NCI-H345 (cell line): ENCODE measurements at regions not wholly inside any gene's neighbourhood (a gene's known extent, or its start where the extent isn't known, plus 50 kb on each side); places are given as distances from the start of the nearest gene placed in this dataset.
"Not testable (repeated sequence)": the region's sequence is repeated elsewhere in the genome, so short reads cannot be mapped to it uniquely, and the experiment has no call there.

Experiments
- DNase-seq: peaks from one replicate; lab custom pipeline; 2025; lab: John Stamatoyannopoulos, UW

DNA sequence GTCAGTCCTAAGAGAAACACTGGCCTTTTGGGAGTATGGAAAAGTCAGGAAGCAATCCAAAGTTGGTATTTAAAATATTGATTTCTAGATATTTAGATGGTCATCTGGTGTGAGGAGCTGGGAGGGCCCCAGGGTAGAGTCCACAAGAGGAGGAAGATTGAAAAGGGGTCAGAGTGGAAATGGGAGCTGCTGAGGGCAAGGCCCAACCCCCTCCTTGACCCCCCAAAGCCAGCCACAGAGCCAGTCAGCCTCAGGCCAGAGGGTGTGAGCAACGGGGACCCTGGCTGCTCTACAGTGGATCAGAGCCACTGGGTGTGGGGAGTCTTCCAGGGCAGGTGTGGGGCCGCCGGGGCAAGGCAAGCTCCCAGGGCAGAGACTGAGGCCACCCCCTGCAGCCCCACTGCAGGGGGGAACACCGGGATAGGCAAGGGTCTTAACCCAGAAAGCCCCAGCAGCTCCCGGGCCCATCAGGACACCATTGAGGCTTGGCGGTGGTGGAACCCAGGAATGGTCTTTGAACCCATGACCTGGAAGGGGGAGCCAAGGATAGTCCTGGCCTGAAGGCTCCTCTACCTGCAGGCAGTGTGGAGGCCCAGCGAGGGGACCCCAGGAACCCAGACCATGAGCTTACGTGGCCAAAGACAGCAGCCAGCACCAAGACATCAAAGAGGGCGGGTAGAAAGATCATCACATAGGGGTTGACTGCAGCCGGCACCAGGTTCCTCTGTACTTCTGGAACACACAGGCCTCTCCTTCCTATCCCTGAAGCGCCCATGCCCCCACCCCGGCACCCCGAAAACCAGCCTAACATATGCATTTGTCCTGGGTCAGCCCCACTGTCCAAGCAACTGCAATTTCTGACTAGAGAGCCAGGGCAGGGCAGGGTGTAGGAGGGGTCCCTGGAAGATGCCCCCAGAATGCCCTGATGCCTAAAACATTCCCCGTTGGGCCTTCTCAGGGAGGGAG lies 51.3 kb upstream of the CSPG4 start:
- not testable (repeated sequence) for DNase-seq

- DNase-seq, result no peak
Measured at GRCh38 chr15:75763137-75763611, 50.5 kb upstream of the CSPG4 start.
